Inferior parietal cortex (tissue), 1 donor: ENCODE measurements at regions not wholly inside any gene's neighbourhood (a gene's known extent, or its start where the extent isn't known, plus 50 kb on each side); places are given as distances from the start of the nearest gene placed in this dataset.
A peak's percentile ranks its signal among the peaks of the same experiment; 100 is the strongest.

Source experiments
- DNase-seq: peaks from one replicate; pipeline ENCODE4 v3.0.0-alpha.2; 2016; ENCODE audit errors: extremely low spot score

DNA sequence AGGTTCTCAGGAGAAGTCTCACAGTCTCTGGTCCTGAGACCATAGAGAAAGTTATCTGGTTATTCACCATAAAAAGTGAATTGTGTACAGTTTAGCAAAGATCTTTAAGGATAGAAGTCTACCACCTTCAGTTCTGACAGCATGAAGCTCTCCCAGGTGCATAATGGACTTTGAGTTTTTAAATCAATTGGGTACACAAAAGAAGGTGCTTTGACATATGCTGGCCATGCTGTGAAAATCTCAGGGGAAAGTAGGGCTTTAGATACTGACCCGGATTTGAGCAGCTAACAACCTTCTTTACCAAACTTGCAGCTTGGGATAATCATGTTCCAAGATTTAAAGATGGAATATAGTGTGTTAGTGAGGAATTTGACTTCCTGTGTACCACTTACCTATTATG, 264.2 kb downstream of the ZSWIM6 start:
- DNase-seq, result no peak

DNA sequence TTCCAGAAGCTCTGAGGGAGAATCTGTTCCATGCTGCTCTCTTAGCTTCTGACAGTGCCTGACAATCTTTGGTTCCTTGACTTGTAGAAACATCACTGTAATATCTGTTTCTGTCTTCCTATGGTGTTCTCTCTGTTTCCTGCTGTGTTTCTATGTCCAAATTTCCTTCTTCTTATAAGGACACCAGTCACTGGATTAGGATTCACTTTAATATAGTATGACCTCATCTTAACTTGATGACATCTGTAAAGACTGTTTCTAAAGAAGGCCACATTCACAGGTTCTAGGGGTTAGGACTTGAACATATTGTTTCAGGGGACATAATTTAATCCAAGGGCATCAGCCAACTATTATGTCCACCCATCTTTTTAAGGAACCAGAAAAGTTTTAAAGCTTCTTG, 265.6 kb downstream of the ZSWIM6 start:
- DNase-seq, result no peak

- no peak for DNase-seq
Observed at GRCh38 chr5:61598126-61598525, 266.1 kb downstream of the ZSWIM6 start.

- no peak for DNase-seq
Observed at GRCh38 chr5:61599370-61600122, 267.5 kb downstream of the ZSWIM6 start.

DNA sequence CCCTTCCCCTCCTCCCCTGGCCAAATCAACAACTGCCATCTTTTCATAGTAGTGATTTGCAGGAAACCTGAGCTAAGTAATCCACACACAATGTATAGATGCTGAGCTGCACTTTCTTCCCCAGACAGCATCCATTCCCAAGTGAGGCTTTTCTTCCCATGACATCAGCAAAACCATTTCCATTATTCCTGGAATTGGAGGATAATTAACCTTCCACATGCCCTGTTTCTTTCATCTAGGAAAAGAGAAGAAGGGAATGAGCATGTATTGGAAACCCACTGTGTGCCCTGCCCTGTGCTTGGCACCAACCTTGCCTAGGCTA, 268.0 kb downstream of the ZSWIM6 start:
- no peak for DNase-seq

- no peak for DNase-seq
Observed at GRCh38 chr5:61600945-61601511, 269.0 kb downstream of the ZSWIM6 start.

- DNase-seq, result peak; percentile 69
Observed at GRCh38 chr5:61603211-61603908, 271.3 kb downstream of the ZSWIM6 start.

DNA sequence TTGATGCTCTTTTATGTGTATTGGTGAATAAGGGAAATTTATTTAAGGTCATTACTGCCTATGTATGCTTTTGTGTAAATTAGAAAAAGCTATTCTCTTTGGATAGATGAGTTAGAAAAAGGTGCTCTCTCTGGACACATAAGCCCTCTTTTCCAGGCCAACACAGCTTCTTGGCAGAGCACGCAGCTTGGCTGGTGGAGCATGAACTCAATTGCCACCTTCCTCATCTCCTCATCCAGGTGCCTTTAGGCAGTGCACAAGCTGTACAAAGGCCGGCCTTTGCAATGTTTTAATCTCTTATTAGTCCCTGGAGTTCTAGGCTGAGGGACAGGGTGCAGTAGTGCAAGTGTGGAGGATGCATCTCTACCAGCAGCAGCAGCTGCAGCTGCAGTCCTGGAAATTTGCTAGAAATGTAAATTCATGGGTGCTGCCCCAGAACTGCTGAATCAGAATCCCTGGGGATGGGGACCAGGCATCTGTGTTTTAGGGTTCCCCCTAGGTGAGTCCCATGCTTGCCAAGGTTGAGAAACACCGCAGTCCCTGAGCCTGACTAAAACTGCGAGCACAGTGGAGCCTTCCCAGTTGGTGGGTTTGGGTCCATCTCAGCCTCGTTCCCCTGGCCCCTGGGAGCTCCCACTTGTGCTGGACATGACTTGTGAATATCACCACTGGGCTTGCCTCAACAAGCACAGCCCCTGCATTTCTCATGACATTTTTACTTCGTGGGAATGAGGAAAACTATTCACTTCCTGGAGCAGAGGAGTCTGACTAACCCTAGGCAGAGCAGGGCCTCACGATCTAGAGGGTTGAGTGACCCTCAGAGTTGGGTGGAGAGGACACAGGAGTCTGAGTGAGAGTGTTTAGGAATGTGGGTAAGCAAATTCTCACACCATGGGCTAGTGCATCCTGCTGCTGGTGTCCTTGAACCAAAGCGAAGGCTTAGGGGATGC, 272.3 kb downstream of the ZSWIM6 start:
- DNase-seq, result no peak

DNA sequence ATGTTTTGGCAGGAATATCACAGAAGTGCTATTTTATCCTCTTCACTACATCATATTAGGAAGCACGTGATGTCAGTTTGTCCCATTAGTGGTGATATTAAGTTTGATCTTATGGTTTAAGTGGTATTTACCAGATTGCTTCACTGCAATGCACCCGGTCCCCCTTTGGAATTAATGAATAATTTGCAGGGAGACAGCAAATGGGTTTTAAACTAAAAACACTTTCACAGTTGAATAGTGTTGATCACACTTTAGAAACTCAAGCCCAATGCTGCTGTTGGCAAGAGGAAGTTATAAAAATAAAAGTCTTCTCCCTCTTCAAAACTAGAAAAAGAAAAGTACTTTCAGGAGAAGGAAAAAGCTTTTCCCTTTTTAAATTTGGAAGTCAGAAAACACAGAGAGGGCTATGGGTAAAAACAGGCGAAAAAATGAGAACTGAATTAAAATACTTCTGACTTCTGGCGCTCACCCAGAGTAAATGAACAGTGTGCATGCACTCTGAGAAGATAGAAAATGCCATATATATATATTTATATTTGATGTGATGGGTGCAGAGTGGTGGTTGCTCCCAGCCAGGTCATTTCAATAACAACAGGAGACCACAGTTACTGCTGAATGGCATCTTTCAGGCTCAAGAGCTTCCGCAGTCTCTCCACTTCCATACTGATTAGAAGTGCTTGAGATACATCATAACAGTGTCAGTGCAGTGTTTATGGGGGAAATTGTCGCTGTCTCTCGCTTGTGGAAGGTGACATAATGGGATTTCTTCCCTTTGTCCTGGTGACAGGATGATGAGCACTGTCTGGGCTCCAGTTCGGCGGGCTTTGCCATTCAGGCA, 278.0 kb downstream of the ZSWIM6 start:
- DNase-seq, result no peak

GRCh38 chr5:61610678-61611024, 278.6 kb downstream of the ZSWIM6 start:
- DNase-seq, result no peak

DNA sequence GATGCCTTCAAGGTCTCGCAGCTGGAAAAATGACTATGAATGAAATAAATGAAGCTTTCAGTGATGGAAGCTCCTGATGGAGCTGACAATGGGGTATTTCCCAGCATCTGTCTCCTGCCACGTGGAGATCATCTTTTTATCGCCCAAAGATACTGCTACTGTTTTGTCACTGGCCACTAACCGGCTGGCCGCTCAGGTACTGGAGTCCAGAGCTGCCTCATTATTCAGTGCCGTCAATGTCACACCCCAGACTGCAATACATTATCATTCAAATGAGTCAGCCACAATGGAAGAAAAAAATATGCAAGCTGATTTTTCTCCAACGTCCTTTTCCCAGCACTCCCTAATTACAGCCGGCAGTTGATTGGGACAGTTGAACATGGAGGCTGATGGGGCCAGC, 280.4 kb downstream of the ZSWIM6 start:
- DNase-seq, result no peak

DNA sequence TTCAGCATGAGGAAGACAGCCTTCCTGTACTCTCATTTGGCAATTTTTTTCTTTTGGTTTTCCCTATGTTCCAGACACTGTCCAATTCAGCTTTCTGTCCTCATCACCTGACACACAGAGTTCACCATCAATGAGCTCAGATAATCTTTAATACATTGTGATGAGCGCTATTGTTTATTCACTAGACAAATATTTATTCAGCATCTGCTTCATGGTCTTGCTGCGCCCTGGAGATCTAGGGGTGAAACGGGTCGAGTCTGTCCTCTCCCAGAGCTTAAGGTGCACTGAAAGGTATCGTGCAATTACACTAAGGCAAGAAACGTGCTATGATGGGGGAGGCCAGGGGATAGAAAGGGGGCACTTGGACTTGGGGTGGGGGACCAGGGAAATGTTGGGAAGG, 281.6 kb downstream of the ZSWIM6 start:
- no peak for DNase-seq

- DNase-seq, result no peak
Observed at GRCh38 chr5:61614606-61615005, 282.5 kb downstream of the ZSWIM6 start.

- no peak for DNase-seq
Observed at GRCh38 chr5:61617039-61617438, 285.0 kb downstream of the ZSWIM6 start.

- DNase-seq, result no peak
Observed at GRCh38 chr5:61617995-61618525, 286.0 kb downstream of the ZSWIM6 start.

DNA sequence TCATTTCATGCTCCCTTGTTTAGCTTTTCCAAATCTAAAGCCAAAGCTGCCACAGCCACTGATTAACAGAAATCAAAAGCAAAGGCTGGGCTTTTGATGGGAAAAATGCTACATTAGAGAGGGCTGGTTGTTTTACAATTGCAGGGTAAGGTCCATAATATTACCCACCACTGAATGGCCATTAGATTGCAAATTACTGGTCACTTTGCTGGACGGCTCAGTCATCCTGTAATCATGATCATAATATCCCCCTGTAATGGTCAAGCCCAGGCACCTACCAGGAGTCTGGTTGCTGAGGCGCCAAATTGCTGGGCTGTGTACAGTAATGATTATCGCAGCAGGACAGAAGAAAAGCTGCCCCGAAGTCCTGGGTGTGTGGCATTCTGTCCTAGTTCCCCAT, 286.5 kb downstream of the ZSWIM6 start:
- DNase-seq, result no peak

DNA sequence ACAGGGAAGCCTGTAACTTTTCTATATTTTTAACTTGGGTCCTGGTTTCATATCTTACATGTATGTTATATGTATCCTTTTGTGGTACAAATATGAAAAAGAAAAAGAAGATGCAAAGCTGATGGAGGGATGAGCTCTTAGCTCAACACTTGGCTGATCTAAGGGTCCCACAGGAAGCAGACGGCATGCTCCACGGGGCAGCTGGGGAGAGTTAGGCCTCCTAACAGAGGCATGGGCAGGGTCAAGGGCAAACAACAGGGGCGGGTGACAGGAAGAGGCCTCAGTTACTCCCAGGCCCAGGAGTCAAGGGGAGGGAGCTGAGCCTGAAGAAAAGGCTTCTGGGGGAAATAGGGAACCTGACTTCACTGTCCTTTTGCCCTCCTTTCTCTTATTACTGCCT, 287.2 kb downstream of the ZSWIM6 start:
- no peak for DNase-seq

DNA sequence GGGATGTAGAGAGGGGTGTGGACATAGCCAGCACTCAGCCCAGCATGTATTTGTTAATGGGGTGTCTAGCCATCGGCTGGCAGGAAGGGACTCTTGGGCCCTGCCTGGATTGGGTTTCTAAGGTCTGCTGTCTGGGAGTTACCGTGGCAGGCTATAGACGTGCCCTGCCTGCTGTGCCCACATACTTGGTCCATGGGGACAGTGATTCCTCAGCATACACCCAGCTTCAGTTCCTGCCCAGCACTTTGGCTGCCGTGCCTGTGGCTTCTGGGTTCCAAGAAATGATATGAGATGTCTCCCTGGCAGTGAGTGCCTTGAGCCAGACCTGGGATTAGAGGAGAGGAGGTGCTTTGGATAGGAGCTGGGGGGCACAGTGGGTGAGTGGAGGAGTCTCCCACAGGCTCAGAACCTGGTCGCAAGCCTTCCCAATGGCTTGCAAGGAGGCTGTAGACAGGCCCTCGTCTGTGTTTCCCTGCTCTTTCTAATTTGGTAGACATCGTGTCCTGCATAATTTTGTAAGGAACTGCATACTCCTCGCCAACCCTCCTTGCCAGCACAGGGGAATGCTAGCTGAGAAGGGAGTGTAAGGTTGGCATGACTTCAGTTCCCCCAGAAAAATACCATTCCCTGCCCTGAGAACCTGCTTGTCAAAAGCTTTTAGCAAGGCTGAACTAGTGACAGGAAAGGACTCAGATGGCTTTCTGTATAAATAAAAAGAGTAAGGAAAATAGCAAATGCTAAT, 287.9 kb downstream of the ZSWIM6 start:
- DNase-seq, result no peak

- DNase-seq, result no peak
Observed at GRCh38 chr5:61620699-61621182, 288.7 kb downstream of the ZSWIM6 start.

DNA sequence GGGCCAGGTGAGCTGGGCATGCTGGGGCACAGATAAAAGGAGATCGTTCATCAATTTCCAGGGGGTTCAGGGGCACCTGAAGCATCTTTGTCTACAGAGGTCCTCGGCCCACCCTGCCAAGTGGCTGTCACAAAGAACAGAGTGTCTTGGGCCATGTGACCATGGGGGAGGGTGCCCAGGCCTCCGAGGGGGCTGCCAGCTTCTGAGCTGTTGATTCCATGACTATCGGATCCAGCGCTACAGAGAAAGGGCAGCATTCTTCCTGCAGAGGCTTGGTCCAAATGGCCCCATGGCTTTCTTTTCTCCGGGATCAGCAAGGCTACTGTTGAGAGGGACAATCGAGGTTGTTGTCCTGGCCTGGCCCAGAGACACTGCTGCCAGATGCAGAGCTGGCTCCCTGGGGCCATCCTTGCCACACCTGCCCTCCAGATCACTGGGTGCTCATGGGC, 289.2 kb downstream of the ZSWIM6 start:
- peak; percentile 86 for DNase-seq
